HepG2 (cell line): ENCODE measurements at regions not wholly inside any gene's neighbourhood (a gene's known extent, or its start where the extent isn't known, plus 50 kb on each side); places are given as distances from the start of the nearest gene placed in this dataset.

Experiments
- ATF4 ChIP-seq, 2 experiments: fragments of 450-650 bp in 1 of 2; sonication (generic) in 1 of 2; formaldehyde crosslinking; IDR thresholded peaks; 2 replicates each; pipeline versions ENCODE4 v1.5.0 to v1.8.0; 2020 to 2022; ENCODE audit warnings: mild to moderate bottlenecking in 1 of 2, missing genetic modification reagents in 1 of 2
- ATF6 ChIP-seq: sonication (generic); formaldehyde crosslinking; conservative IDR thresholded peaks from 2 replicates; pipeline ENCODE4 v1.4.0; 2020; ENCODE audit warnings: missing genetic modification reagents
- BORCS8-MEF2B ChIP-seq: sonication (generic); formaldehyde crosslinking; IDR thresholded peaks from 2 replicates; pipeline ENCODE4 v1.8.0; 2022; ENCODE audit warnings: mild to moderate bottlenecking, missing genetic modification reagents
- CHD2 ChIP-seq: IDR thresholded peaks from 2 replicates; pipeline ENCODE4 v1.6.1; 2011; ENCODE audit warnings: low read depth, low read length, improper control_type of control experiment
- CTCF ChIP-seq: sonication (generic); formaldehyde crosslinking; IDR thresholded peaks from 2 replicates; pipeline ENCODE4 v1.5.0; 2020; ENCODE audit warnings: mild to moderate bottlenecking, missing genetic modification reagents, moderate library complexity
- FOXP1 ChIP-seq, 2 experiments: fragments of 450-650 bp in 1 of 2; IDR thresholded peaks; 2 replicates each; pipeline ENCODE4 v1.6.1; 2017 to 2018; ENCODE audit warnings: antibody characterized with exemption in 1 of 2
- KDM5A ChIP-seq: fragments of 200-600 bp; sonication (generic); IDR thresholded peaks from 2 replicates; pipeline ENCODE4 v1.7.0; 2018; ENCODE audit warnings: antibody characterized with exemption, mild to moderate bottlenecking, low read length, borderline replicate concordance
- PAX8 ChIP-seq: sonication (generic); formaldehyde crosslinking; IDR thresholded peaks from 2 replicates; pipeline ENCODE4 v1.8.0; 2022; ENCODE audit warnings: mild to moderate bottlenecking, missing genetic modification reagents, borderline replicate concordance
- POLR2A ChIP-seq, 2 experiments: IDR thresholded peaks; 2 replicates each; pipeline ENCODE4 v1.6.1; 2011; ENCODE audit warnings: low read depth in 2 of 2, low read length in 2 of 2, mild to moderate bottlenecking in 1 of 2, moderate library complexity in 1 of 2; ENCODE audit not compliant: insufficient read depth in 1 of 2
- TFAP4 ChIP-seq: sonication (generic); IDR thresholded peaks from 2 replicates; pipeline ENCODE4 v1.6.1; 2016; ENCODE audit warnings: low read depth, borderline replicate concordance
- TRIM22 ChIP-seq: fragments of 450-650 bp; IDR thresholded peaks from 2 replicates; pipeline ENCODE4 v1.6.1; 2017
- ZNF616 ChIP-seq: sonication (generic); formaldehyde crosslinking; IDR thresholded peaks from 2 replicates; pipeline ENCODE4 v1.5.0; 2020; ENCODE audit warnings: low read depth, mild to moderate bottlenecking, missing genetic modification reagents
- ZNF850 ChIP-seq: sonication (generic); formaldehyde crosslinking; conservative IDR thresholded peaks from 2 replicates; pipeline ENCODE4 v1.9.0; 2021; ENCODE audit warnings: mild to moderate bottlenecking, missing genetic modification reagents

- TF ChIP-seq TRIM22 (no peak), CTCF (CRISPR knock-in tag) (no peak), ATF4 (CRISPR knock-in tag; IDR thresholded peaks at IDR 0.05) (no peak), CHD2 (no peak), ATF6 (CRISPR knock-in tag) (no peak), POLR2A (IDR thresholded peaks at IDR 0.05; ENCODE audit: insufficient read depth in 1 of 2, low read depth in 2 of 2, low read length in 2 of 2) (no peak), ZNF850 (CRISPR knock-in tag) (no peak), KDM5A (no peak), TFAP4 (no peak), ZNF616 (CRISPR knock-in tag) (no peak), PAX8 (no peak), BORCS8-MEF2B (no peak), FOXP1 (IDR thresholded peaks at IDR 0.05) (no peak), FOXP1 (CRISPR knock-in tag; IDR thresholded peaks at IDR 0.05) (no peak)
These were observed 160.1 kb downstream of the KTN1 start for GRCh38 chr14:55739967-55740648.
